GM23338 (cell line): ENCODE measurements at regions not wholly inside any gene's neighbourhood (a gene's known extent, or its start where the extent isn't known, plus 50 kb on each side); places are given as distances from the start of the nearest gene placed in this dataset.

ENCODE experiments used
- CREB1 ChIP-seq: fragments of 250-450 bp; sonication (Bioruptor Pico); IDR thresholded peaks from 2 replicates; pipeline ENCODE4 v1.5.0; 2020; ENCODE audit warnings: low read depth, mild to moderate bottlenecking, moderate library complexity
- CTCF ChIP-seq, 2 experiments: fragments of 200-600 bp in 1 of 2; sonication (generic) in 1 of 2; conservative IDR thresholded peaks; 2 replicates each; pipeline versions ENCODE4 v1.5.1 to v1.6.1; 2016 to 2017; ENCODE audit warnings: antibody characterized with exemption in 2 of 2, low read depth in 2 of 2, mild to moderate bottlenecking in 2 of 2, moderate library complexity in 1 of 2
- ETS1 ChIP-seq: IDR thresholded peaks from 2 replicates; pipeline ENCODE4 v1.6.1; 2016; ENCODE audit warnings: antibody characterized with exemption
- EZH2 ChIP-seq: fragments of 200-600 bp; sonication (generic); IDR thresholded peaks from one replicate; pipeline ENCODE4 v1.8.0; 2017; ENCODE audit warnings: antibody characterized with exemption, mild to moderate bottlenecking, low read depth; ENCODE audit not compliant: unreplicated experiment
- EZH2phosphoT487 ChIP-seq: fragments of 200-600 bp; sonication (generic); IDR thresholded peaks from one replicate; pipeline ENCODE4 v1.8.1; 2018; ENCODE audit warnings: antibody characterized with exemption; ENCODE audit not compliant: unreplicated experiment
- JUNB ChIP-seq: IDR thresholded peaks from one replicate; pipeline ENCODE4 v1.6.1; 2016; ENCODE audit warnings: antibody characterized with exemption; ENCODE audit not compliant: unreplicated experiment
- NANOG ChIP-seq: IDR thresholded peaks from 2 replicates; pipeline ENCODE4 v1.6.1; 2016; ENCODE audit warnings: antibody characterized with exemption, borderline replicate concordance
- POLR2AphosphoS5 ChIP-seq: IDR thresholded peaks from 2 replicates; pipeline ENCODE4 v1.6.1; 2016; ENCODE audit warnings: antibody characterized with exemption, low read depth
- REST ChIP-seq: IDR thresholded peaks from one replicate; pipeline ENCODE4 v1.6.1; 2018; ENCODE audit warnings: antibody characterized with exemption; ENCODE audit not compliant: unreplicated experiment
- STAT1 ChIP-seq: IDR thresholded peaks from one replicate; pipeline ENCODE4 v1.6.1; 2016; ENCODE audit warnings: antibody characterized with exemption; ENCODE audit not compliant: unreplicated experiment
- ZNF114 ChIP-seq: fragments of 250-450 bp; sonication (Bioruptor Pico); IDR thresholded peaks from 2 replicates; pipeline ENCODE4 v1.5.0; 2020; ENCODE audit warnings: mild to moderate bottlenecking, moderate library complexity
- ZNF331 ChIP-seq: fragments of 250-450 bp; sonication (Bioruptor Pico); IDR thresholded peaks from 2 replicates; pipeline ENCODE4 v1.5.0; 2020; ENCODE audit warnings: low read depth, mild to moderate bottlenecking, moderate library complexity
- ZNF462 ChIP-seq: fragments of 250-450 bp; sonication (Bioruptor Pico); IDR thresholded peaks from 2 replicates; pipeline ENCODE4 v1.5.0; 2020; ENCODE audit warnings: mild to moderate bottlenecking, moderate library complexity

GRCh38 chr1:29651684-29652665 is 415.7 kb downstream of the PTPRU start:
- TF ChIP-seq EZH2 = no peak
- no peak for TF ChIP-seq CTCF (conservative IDR thresholded peaks at IDR 0.05; ENCODE audit: low read depth in 2 of 2)
- no peak for TF ChIP-seq EZH2phosphoT487
- TF ChIP-seq REST = no peak
- TF ChIP-seq POLR2AphosphoS5 = no peak
- TF ChIP-seq ZNF114 (CRISPR knock-in tag) = no peak
- no peak for TF ChIP-seq JUNB
- TF ChIP-seq STAT1 = no peak
- TF ChIP-seq CREB1 (CRISPR knock-in tag) = no peak
- TF ChIP-seq NANOG = no peak
- TF ChIP-seq ETS1 = no peak
- no peak for TF ChIP-seq ZNF462 (CRISPR knock-in tag)
- no peak for TF ChIP-seq ZNF331 (CRISPR knock-in tag)
